SK-N-SH (cell line): ENCODE measurements at regions not wholly inside any gene's neighbourhood (a gene's known extent, or its start where the extent isn't known, plus 50 kb on each side); places are given as distances from the start of the nearest gene placed in this dataset.

ENCODE experiments used
- CTCF ChIA-PET: fragments of 300-600, 350-600 bp; formaldehyde crosslinking; extraction: SDS; loops from one replicate; lab custom pipeline; 2021; lab: Yijun Ruan, JAX
- POLR2A ChIA-PET: fragments of 350-600 bp; sonication (Branson Sonifier 250); formaldehyde crosslinking; extraction: SDS; loops from one replicate; lab custom pipeline; 2020; ENCODE audit warnings: antibody characterized with exemption, inconsistent platforms; lab: Yijun Ruan, JAX
- DNase-seq: peaks from one replicate; pipeline ENCODE4 v3.0.0; 2012
- H2AFZ ChIP-seq: fragments of 200-600 bp; sonication (generic); 2 replicates; pipeline ENCODE4 v1.8.1; 2016; ENCODE audit warnings: antibody characterized with exemption, mild to moderate bottlenecking, low read depth
- H3F3A ChIP-seq: fragments of 200-600 bp; sonication (generic); replicated peaks from 2 replicates; pipeline ENCODE3; 2016; ENCODE audit warnings: antibody characterized with exemption, mild to moderate bottlenecking; ENCODE audit not compliant: insufficient read depth
- H3K27ac ChIP-seq, 2 experiments: fragments of 200-500 bp in 1 of 2; fragments of 200-600 bp in 1 of 2; sonication (Bioruptor generic) in 1 of 2; sonication (generic), shearing (Covaris generic) in 1 of 2; 2 replicates each; pipeline versions ENCODE4 v1.5.1 to v1.6.1; 2014 to 2016; ENCODE audit warnings: low read depth in 2 of 2, inconsistent platforms in 1 of 2, low read length in 1 of 2, mild to moderate bottlenecking in 1 of 2, mixed read lengths in 1 of 2
- H3K27me3 ChIP-seq: fragments of 200-600 bp; sonication (generic), shearing (Covaris generic); 2 replicates; pipeline ENCODE4 v1.6.1; 2016; ENCODE audit warnings: mixed run types; ENCODE audit not compliant: insufficient read depth
- H3K36me3 ChIP-seq, 2 experiments: fragments of 200-500 bp in 1 of 2; fragments of 200-600 bp in 1 of 2; sonication (Bioruptor generic) in 1 of 2; sonication (generic) in 1 of 2; replicated peaks in 1 of 2; 2 replicates each; pipeline versions ENCODE3 to v1.5.1; 2014 to 2016; ENCODE audit warnings: low read length in 1 of 2, mild to moderate bottlenecking in 1 of 2; ENCODE audit not compliant: insufficient read depth in 2 of 2, control insufficient read depth in 1 of 2
- H3K4me1 ChIP-seq, 2 experiments: fragments of 200-500 bp in 1 of 2; fragments of 200-600 bp in 1 of 2; sonication (Bioruptor generic) in 1 of 2; sonication (generic), shearing (Covaris generic) in 1 of 2; 2 replicates each; pipeline versions ENCODE4 v1.5.1 to v1.6.1; 2014 to 2016; ENCODE audit warnings: low read depth in 1 of 2, low read length in 1 of 2, mixed run types in 1 of 2; ENCODE audit not compliant: insufficient read depth in 2 of 2, control insufficient read depth in 1 of 2
- H3K4me2 ChIP-seq: fragments of 200-600 bp; sonication (generic), shearing (Covaris generic); 2 replicates; pipeline ENCODE4 v1.6.1; 2017; ENCODE audit warnings: mixed run types
- H3K4me3 ChIP-seq, 2 experiments: fragments of 200-500 bp in 1 of 2; fragments of 200-600 bp in 1 of 2; sonication (Bioruptor generic) in 1 of 2; sonication (generic), shearing (Covaris generic) in 1 of 2; 2 replicates each; pipeline versions ENCODE4 v1.5.1 to v1.8.1; 2014 to 2016; ENCODE audit warnings: low read depth in 2 of 2, inconsistent platforms in 1 of 2, low read length in 1 of 2, mild to moderate bottlenecking in 1 of 2, mixed read lengths in 1 of 2, moderate library complexity in 1 of 2
- H3K79me2 ChIP-seq: fragments of 200-600 bp; sonication (generic); 2 replicates; pipeline ENCODE4 v1.8.1; 2017; ENCODE audit warnings: mild to moderate bottlenecking; ENCODE audit not compliant: insufficient read depth
- H3K9ac ChIP-seq: fragments of 200-600 bp; sonication (generic); 2 replicates; pipeline ENCODE4 v1.6.1; 2017; ENCODE audit warnings: mixed run types
- H3K9me2 ChIP-seq: fragments of 200-600 bp; sonication (generic); 2 replicates; pipeline ENCODE4 v1.6.1; 2017; ENCODE audit warnings: mixed run types
- H3K9me3 ChIP-seq: fragments of 200-600 bp; sonication (generic); 2 replicates; pipeline ENCODE4 v1.6.1; 2017; ENCODE audit warnings: mixed run types, mild to moderate bottlenecking, moderate library complexity
- H4K20me1 ChIP-seq: fragments of 200-600 bp; sonication (generic); 2 replicates; pipeline ENCODE4 v1.6.1; 2017; ENCODE audit warnings: mild to moderate bottlenecking, mixed run types; ENCODE audit not compliant: insufficient read depth
- CHD2 ChIP-seq: fragments of 150-350 bp; IDR thresholded peaks from 2 replicates; pipeline ENCODE4 v1.6.1; 2018; ENCODE audit warnings: low read length; ENCODE audit not compliant: partially characterized antibody
- EP300 ChIP-seq, 2 experiments: IDR thresholded peaks; 2 replicates each; pipeline versions ENCODE4 v1.4.0 to v1.6.1; 2012; ENCODE audit warnings: borderline replicate concordance in 1 of 2, low read depth in 1 of 2, low read length in 1 of 2
- EZH2phosphoT487 ChIP-seq: fragments of 200-600 bp; sonication (generic); IDR thresholded peaks from 2 replicates; pipeline ENCODE4 v1.6.1; 2017; ENCODE audit warnings: low read depth, mixed run types, mild to moderate bottlenecking, antibody characterized with exemption, moderate library complexity, borderline replicate concordance
- NFIC ChIP-seq: IDR thresholded peaks from 2 replicates; pipeline ENCODE4 v1.4.0; 2012; ENCODE audit warnings: borderline replicate concordance
- NRF1 ChIP-seq: IDR thresholded peaks from 2 replicates; pipeline ENCODE4 v1.6.1; 2012; ENCODE audit warnings: low read depth, mild to moderate bottlenecking, low read length
- POLR2AphosphoS5 ChIP-seq: IDR thresholded peaks from 2 replicates; pipeline ENCODE4 v1.6.1; 2012; ENCODE audit warnings: low read depth, low read length
- RAD21 ChIP-seq: IDR thresholded peaks from 2 replicates; pipeline ENCODE4 v1.6.1; 2012; ENCODE audit warnings: mild to moderate bottlenecking, low read length
- SIN3A ChIP-seq: IDR thresholded peaks from 2 replicates; pipeline ENCODE4 v1.6.1; 2012; ENCODE audit warnings: low read depth, mild to moderate bottlenecking, low read length, moderate library complexity, borderline replicate concordance
- TAF1 ChIP-seq: IDR thresholded peaks from 2 replicates; pipeline ENCODE4 v1.6.1; 2012; ENCODE audit warnings: low read depth, mild to moderate bottlenecking, low read length, moderate library complexity, borderline replicate concordance
- TCF12 ChIP-seq: IDR thresholded peaks from 2 replicates; pipeline ENCODE4 v1.4.0; 2012
- YY1 ChIP-seq: IDR thresholded peaks from 2 replicates; pipeline ENCODE4 v1.4.0; 2012; ENCODE audit warnings: low read depth, mild to moderate bottlenecking
- WGBS: methylation state at CpG from one replicate; pipeline ENCODE4 v1.1.6; 2017; ENCODE audit warnings: low lambda C conversion rate; 5-methylcytosine and 5-hydroxymethylcytosine counted together
- TF ChIP-seq, protein P1 (sequence below): IDR thresholded peaks from 2 replicates; pipeline ENCODE4; 2012
- TF ChIP-seq, protein P2 (sequence below): IDR thresholded peaks from 2 replicates; pipeline ENCODE4 v1.4.0; 2012; ENCODE audit warnings: low read depth
- TF ChIP-seq, protein P3 (sequence below): IDR thresholded peaks from 2 replicates; pipeline ENCODE4 v1.4.0; 2012; ENCODE audit warnings: low read depth, borderline replicate concordance
- TF ChIP-seq, protein P4 (sequence below): fragments of 150-350 bp; IDR thresholded peaks from 2 replicates; pipeline ENCODE4 v1.6.1; 2016; ENCODE audit warnings: mild to moderate bottlenecking, low read depth, low read length
- TF ChIP-seq, protein P5 (sequence below): fragments of 200-600 bp; sonication (generic); IDR thresholded peaks from 2 replicates; pipeline ENCODE4 v1.6.1; 2017; ENCODE audit warnings: antibody characterized with exemption, mild to moderate bottlenecking, moderate library complexity

DNA sequence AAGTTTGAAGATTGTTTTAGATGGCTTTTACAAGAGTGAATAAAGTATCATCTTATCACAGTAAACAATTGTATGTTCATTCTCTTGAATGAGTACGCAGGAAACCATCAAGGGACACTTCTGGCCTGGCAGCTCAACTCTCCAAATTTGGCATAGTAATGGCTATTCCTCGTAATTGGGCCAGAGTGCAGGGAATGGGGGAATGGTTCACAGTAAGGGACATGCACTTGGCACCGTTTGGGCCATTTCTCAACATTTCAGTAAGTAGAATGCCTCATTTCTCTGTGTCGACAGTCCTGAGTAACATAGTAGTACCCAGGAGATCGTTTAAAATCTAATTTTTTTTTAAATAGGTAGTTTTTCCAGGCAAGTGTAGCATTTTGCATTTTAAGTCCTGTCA lies 309.6 kb downstream of the KCNJ2 start:
- Histone ChIP-seq H3K4me3 (no peak overlapping the region), H3K36me3 (no peaks in the 10 kb centered on the region), H3F3A (no peaks in the 10 kb centered on the region), H3K79me2 (no peaks in the 10 kb centered on the region), H3K9ac (no peak overlapping the region), H3K4me1 (no peaks in the 10 kb centered on the region; a peak in 1 of 4 replicates), H2AFZ (no peak overlapping the region), H3K27me3 (no peaks in the 10 kb centered on the region), H4K20me1 (no peaks in the 10 kb centered on the region), H3K9me2 (no peaks in the 10 kb centered on the region), H3K4me2 (no peak overlapping the region), H3K27ac (no peak overlapping the region), H3K9me3 (no peaks in the 10 kb centered on the region)
- ChIA-PET CTCF (no interaction called here), POLR2A (no interaction called here)
- TF ChIP-seq, protein P1, sequence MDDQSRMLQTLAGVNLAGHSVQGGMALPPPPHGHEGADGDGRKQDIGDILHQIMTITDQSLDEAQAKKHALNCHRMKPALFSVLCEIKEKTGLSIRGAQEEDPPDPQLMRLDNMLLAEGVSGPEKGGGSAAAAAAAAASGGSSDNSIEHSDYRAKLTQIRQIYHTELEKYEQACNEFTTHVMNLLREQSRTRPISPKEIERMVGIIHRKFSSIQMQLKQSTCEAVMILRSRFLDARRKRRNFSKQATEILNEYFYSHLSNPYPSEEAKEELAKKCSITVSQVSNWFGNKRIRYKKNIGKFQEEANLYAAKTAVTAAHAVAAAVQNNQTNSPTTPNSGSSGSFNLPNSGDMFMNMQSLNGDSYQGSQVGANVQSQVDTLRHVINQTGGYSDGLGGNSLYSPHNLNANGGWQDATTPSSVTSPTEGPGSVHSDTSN, result no peak
- TF ChIP-seq, protein P2, sequence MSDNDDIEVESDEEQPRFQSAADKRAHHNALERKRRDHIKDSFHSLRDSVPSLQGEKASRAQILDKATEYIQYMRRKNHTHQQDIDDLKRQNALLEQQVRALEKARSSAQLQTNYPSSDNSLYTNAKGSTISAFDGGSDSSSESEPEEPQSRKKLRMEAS, result no peak
- TF ChIP-seq, protein P3, sequence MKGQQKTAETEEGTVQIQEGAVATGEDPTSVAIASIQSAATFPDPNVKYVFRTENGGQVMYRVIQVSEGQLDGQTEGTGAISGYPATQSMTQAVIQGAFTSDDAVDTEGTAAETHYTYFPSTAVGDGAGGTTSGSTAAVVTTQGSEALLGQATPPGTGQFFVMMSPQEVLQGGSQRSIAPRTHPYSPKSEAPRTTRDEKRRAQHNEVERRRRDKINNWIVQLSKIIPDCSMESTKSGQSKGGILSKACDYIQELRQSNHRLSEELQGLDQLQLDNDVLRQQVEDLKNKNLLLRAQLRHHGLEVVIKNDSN, result no peak
- no peak for TF ChIP-seq CHD2
- no peak for TF ChIP-seq TAF1
- TF ChIP-seq, protein P4, sequence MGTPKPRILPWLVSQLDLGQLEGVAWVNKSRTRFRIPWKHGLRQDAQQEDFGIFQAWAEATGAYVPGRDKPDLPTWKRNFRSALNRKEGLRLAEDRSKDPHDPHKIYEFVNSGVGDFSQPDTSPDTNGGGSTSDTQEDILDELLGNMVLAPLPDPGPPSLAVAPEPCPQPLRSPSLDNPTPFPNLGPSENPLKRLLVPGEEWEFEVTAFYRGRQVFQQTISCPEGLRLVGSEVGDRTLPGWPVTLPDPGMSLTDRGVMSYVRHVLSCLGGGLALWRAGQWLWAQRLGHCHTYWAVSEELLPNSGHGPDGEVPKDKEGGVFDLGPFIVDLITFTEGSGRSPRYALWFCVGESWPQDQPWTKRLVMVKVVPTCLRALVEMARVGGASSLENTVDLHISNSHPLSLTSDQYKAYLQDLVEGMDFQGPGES, result no peak
- TF ChIP-seq, protein P5, sequence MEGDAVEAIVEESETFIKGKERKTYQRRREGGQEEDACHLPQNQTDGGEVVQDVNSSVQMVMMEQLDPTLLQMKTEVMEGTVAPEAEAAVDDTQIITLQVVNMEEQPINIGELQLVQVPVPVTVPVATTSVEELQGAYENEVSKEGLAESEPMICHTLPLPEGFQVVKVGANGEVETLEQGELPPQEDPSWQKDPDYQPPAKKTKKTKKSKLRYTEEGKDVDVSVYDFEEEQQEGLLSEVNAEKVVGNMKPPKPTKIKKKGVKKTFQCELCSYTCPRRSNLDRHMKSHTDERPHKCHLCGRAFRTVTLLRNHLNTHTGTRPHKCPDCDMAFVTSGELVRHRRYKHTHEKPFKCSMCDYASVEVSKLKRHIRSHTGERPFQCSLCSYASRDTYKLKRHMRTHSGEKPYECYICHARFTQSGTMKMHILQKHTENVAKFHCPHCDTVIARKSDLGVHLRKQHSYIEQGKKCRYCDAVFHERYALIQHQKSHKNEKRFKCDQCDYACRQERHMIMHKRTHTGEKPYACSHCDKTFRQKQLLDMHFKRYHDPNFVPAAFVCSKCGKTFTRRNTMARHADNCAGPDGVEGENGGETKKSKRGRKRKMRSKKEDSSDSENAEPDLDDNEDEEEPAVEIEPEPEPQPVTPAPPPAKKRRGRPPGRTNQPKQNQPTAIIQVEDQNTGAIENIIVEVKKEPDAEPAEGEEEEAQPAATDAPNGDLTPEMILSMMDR, result no peak
- TF ChIP-seq NRF1, result no peak
- no peak for TF ChIP-seq POLR2AphosphoS5
- TF ChIP-seq EP300 (IDR thresholded peaks at IDR 0.05; ENCODE audit: borderline replicate concordance in 1 of 2, low read depth in 1 of 2, low read length in 1 of 2), result no peak
- TF ChIP-seq YY1, result no peak
- no peak for TF ChIP-seq NFIC
- no peak for DNase-seq
- 42% methylated on average over 5 of the region's 5 CpGs for WGBS

DNA sequence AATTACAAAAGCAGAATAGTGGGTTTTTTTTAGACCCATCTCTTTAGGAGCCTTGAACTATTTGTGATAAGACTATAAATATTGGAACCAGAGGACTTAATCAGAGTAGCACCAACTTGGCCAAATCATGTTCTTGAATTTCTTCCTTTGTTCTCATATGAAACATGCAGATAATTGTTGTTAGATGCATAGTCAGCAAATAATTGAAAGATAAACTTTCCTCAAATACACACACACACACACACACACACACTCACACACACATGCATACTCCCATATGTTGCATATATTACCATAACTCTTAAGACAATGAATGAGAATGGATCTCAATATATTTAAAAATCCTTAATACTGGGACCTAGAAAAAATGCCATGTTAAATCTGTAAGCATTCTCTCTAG lies 310.4 kb downstream of the KCNJ2 start:
- no peak overlapping the region for H3K27ac ChIP-seq
- H3K9me2 ChIP-seq, result no peaks in the 10 kb centered on the region
- H3K4me3 ChIP-seq, result no peak overlapping the region
- no peak for DNase-seq
- H4K20me1 ChIP-seq, result no peaks in the 10 kb centered on the region
- H3K9me3 ChIP-seq, result no peaks in the 10 kb centered on the region
- H3K36me3 ChIP-seq, result no peaks in the 10 kb centered on the region
- POLR2A ChIA-PET, result interaction anchor here (0.7 kb wide), 1 partner anchor 310 kb away, joined by 3 read pairs; no protein-coding TSS in a partner anchor
- H3K4me1 ChIP-seq, result no peaks in the 10 kb centered on the region; a peak in 1 of 4 replicates
- no peaks in the 10 kb centered on the region for H3K27me3 ChIP-seq
- no peak overlapping the region for H3K9ac ChIP-seq
- CTCF ChIA-PET, result no interaction called here
- H3K79me2 ChIP-seq, result no peaks in the 10 kb centered on the region
- H2AFZ ChIP-seq, result no peak overlapping the region
- H3F3A ChIP-seq, result no peaks in the 10 kb centered on the region
- H3K4me2 ChIP-seq, result no peak overlapping the region
- TF ChIP-seq EZH2phosphoT487 (no peak), SIN3A (no peak), RAD21 (no peak), POLR2AphosphoS5 (no peak), TCF12 (no peak)
- TF ChIP-seq, protein P3, result no peak
- TF ChIP-seq, protein P1, result no peak
